Progenitor cell of endocrine pancreas (in vitro differentiated cells): ENCODE measurements at regions not wholly inside any gene's neighbourhood (a gene's known extent, or its start where the extent isn't known, plus 50 kb on each side); places are given as distances from the start of the nearest gene placed in this dataset.

Experiments used
- DNase-seq: peaks from one replicate; pipeline ENCODE4 v3.0.0; 2021; ENCODE audit warnings: low spot score; ENCODE audit not compliant: unreplicated experiment
- H3K27ac Mint-ChIP-seq: 2 replicates; pipeline ENCODE4 v1.8.0; 2021; ENCODE audit warnings: mild to moderate bottlenecking, moderate library complexity, mixed read lengths
- H3K27me3 Mint-ChIP-seq: 2 replicates; pipeline ENCODE4 v1.8.0; 2021; ENCODE audit warnings: mixed read lengths
- H3K36me3 Mint-ChIP-seq: 2 replicates; pipeline ENCODE4 v1.8.0; 2022; ENCODE audit warnings: mixed read lengths; ENCODE audit not compliant: insufficient read depth
- H3K4me1 Mint-ChIP-seq: 2 replicates; pipeline ENCODE4 v1.8.0; 2021; ENCODE audit warnings: low read depth, mixed read lengths
- H3K4me3 Mint-ChIP-seq: 2 replicates; pipeline ENCODE4 v1.8.0; 2021; ENCODE audit warnings: low read depth, mild to moderate bottlenecking, moderate library complexity, mixed read lengths
- H3K9me3 Mint-ChIP-seq: 2 replicates; pipeline ENCODE4 v1.8.0; 2021; ENCODE audit warnings: low read depth, mixed read lengths
- TF ChIP-seq, protein P1 (sequence below): fragments of 200-600 bp; sonication (generic); IDR thresholded peaks from one replicate; pipeline ENCODE4 v1.5.0; 2021; ENCODE audit warnings: antibody characterized with exemption, mild to moderate bottlenecking; ENCODE audit not compliant: unreplicated experiment

GRCh38 chr18:25449046-25449445 is 97.1 kb upstream of the ZNF521 start:
- Mint-ChIP-seq H3K9me3 (peaks cover 23% of the 10 kb centered on the region), H3K36me3 (no peaks in the 10 kb centered on the region), H3K4me1 (no peaks in the 10 kb centered on the region), H3K27me3 (peaks cover 2% of the 10 kb centered on the region), H3K27ac (no peak overlapping the region), H3K4me3 (no peak overlapping the region)
- TF ChIP-seq, protein P1, sequence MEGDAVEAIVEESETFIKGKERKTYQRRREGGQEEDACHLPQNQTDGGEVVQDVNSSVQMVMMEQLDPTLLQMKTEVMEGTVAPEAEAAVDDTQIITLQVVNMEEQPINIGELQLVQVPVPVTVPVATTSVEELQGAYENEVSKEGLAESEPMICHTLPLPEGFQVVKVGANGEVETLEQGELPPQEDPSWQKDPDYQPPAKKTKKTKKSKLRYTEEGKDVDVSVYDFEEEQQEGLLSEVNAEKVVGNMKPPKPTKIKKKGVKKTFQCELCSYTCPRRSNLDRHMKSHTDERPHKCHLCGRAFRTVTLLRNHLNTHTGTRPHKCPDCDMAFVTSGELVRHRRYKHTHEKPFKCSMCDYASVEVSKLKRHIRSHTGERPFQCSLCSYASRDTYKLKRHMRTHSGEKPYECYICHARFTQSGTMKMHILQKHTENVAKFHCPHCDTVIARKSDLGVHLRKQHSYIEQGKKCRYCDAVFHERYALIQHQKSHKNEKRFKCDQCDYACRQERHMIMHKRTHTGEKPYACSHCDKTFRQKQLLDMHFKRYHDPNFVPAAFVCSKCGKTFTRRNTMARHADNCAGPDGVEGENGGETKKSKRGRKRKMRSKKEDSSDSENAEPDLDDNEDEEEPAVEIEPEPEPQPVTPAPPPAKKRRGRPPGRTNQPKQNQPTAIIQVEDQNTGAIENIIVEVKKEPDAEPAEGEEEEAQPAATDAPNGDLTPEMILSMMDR: no peak
- no peak for DNase-seq

- TF ChIP-seq, protein P1: no peak
- Mint-ChIP-seq H3K27ac (no peak overlapping the region), H3K27me3 (peaks cover 2% of the 10 kb centered on the region), H3K4me1 (no peaks in the 10 kb centered on the region), H3K36me3 (no peaks in the 10 kb centered on the region), H3K4me3 (no peak overlapping the region), H3K9me3 (peaks cover 23% of the 10 kb centered on the region)
- DNase-seq: no peak
Observed at GRCh38 chr18:25446972-25447371, 95.0 kb upstream of the ZNF521 start.

DNA sequence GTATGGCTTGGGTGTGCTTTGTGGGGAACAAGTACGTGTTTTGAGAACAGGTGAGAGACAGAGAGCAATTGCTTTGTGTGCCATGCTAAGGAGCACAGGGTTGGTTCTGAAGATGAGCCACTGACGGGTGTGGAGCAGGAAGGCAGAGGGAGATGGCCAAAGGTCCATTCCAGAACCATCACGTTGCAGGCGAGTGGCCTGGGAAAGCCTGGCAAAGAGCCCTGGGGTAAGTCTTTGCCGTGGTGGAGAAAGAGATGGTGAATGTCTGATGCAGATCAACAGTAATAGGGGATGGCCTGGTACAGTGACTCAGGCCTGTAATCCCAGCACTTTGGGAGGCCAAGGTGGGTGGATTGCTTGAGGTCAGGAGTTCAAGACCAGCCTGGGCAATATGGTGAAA is 93.5 kb upstream of the ZNF521 start:
- DNase-seq: no peak
- Mint-ChIP-seq H3K4me3 (no peak overlapping the region), H3K27ac (no peak overlapping the region), H3K4me1 (no peaks in the 10 kb centered on the region), H3K9me3 (peaks cover 13% of the 10 kb centered on the region), H3K27me3 (no peaks in the 10 kb centered on the region), H3K36me3 (no peaks in the 10 kb centered on the region)
- TF ChIP-seq, protein P1: no peak

- Mint-ChIP-seq H3K27ac (no peak overlapping the region), H3K4me3 (no peak overlapping the region), H3K36me3 (no peaks in the 10 kb centered on the region), H3K9me3 (peaks cover 7% of the 10 kb centered on the region), H3K27me3 (no peaks in the 10 kb centered on the region), H3K4me1 (no peaks in the 10 kb centered on the region)
- no peak for DNase-seq
- TF ChIP-seq, protein P1: no peak
Observed at GRCh38 chr18:25443776-25444175, 91.8 kb upstream of the ZNF521 start.

- no peak for DNase-seq
- Mint-ChIP-seq H3K4me3 (no peak overlapping the region), H3K27me3 (peaks cover 3% of the 10 kb centered on the region), H3K27ac (no peak overlapping the region), H3K9me3 (no peaks in the 10 kb centered on the region), H3K36me3 (no peaks in the 10 kb centered on the region), H3K4me1 (peaks cover 9% of the 10 kb centered on the region)
- TF ChIP-seq, protein P1: no peak
Observed at GRCh38 chr18:25435149-25435782, 83.3 kb upstream of the ZNF521 start.
